Vagina (tissue), 2 donors: ENCODE measurements at regions not wholly inside any gene's neighbourhood (a gene's known extent, or its start where the extent isn't known, plus 50 kb on each side); places are given as distances from the start of the nearest gene placed in this dataset.

Source experiments
- DNase-seq, 2 donors: peaks; one replicate each; pipeline ENCODE4 v3.0.0-alpha.2; 2017; ENCODE audit errors: extremely low spot score in 2 of 2
- H3K27ac ChIP-seq: fragments of 200-600 bp; sonication (generic); one replicate; pipeline ENCODE4 v1.5.1; 2019
- H3K27me3 ChIP-seq: fragments of 200-600 bp; sonication (generic); one replicate; pipeline ENCODE4 v1.5.1; 2019
- H3K36me3 ChIP-seq, 2 donors: fragments of 200-600 bp; sonication (generic); one replicate each; pipeline ENCODE4 v1.5.1; 2017 to 2019
- H3K4me1 ChIP-seq: fragments of 200-600 bp; sonication (generic); one replicate; pipeline ENCODE4 v1.5.1; 2019
- H3K4me3 ChIP-seq, 2 donors: fragments of 200-600 bp; sonication (generic); 1 replicate in 1 of 2; 2 replicates in 1 of 2; pipeline ENCODE4 v1.5.1; 2016 to 2019
- H3K9me3 ChIP-seq: fragments of 200-600 bp; sonication (generic); one replicate; pipeline ENCODE4 v1.5.1; 2019
- CTCF ChIP-seq, 3 experiments: fragments of 450-650 bp in 2 of 3; fragments of 200-600 bp in 1 of 3; sonication (generic) in 1 of 3; IDR thresholded peaks; one replicate each; pipeline ENCODE4 v1.5.1; 2017 to 2019; ENCODE audit warnings: antibody characterized with exemption in 3 of 3, mild to moderate bottlenecking in 2 of 3, moderate library complexity in 2 of 3
- POLR2A ChIP-seq, 2 donors: fragments of 450-650 bp; IDR thresholded peaks; one replicate each; pipeline ENCODE4 v1.6.1; 2017; ENCODE audit warnings: antibody characterized with exemption in 2 of 2, mild to moderate bottlenecking in 2 of 2, moderate library complexity in 2 of 2
- POLR2AphosphoS5 ChIP-seq, 2 donors: sonication (generic); formaldehyde crosslinking; IDR thresholded peaks; one replicate each; pipeline ENCODE4 v1.9.0; 2017; ENCODE audit warnings: antibody characterized with exemption in 2 of 2, mild to moderate bottlenecking in 2 of 2, low read depth in 1 of 2; ENCODE audit not compliant: insufficient read depth in 1 of 2
- intact Hi-C: fragments of 100-400 bp; cut with DNase I; formaldehyde crosslinking; loops from one replicate; pipeline ENCODE4 v1.15.1; 2023

GRCh38 chr7:156400046-156400445 is 240.5 kb upstream of the RNF32 start:
- no peak overlapping the region for H3K4me3 ChIP-seq
- no peak for TF ChIP-seq POLR2A (IDR thresholded peaks at IDR 0.05)
- no peak for TF ChIP-seq CTCF (IDR thresholded peaks at IDR 0.05)
- TF ChIP-seq POLR2AphosphoS5 (IDR thresholded peaks at IDR 0.05; ENCODE audit: insufficient read depth in 1 of 2, low read depth in 1 of 2), result no peak
- no peak overlapping the region for H3K27ac ChIP-seq
- no peaks in the 10 kb centered on the region for H3K36me3 ChIP-seq
- no peaks in the 10 kb centered on the region for H3K9me3 ChIP-seq
- H3K27me3 ChIP-seq, result no peaks in the 10 kb centered on the region
- no peaks in the 10 kb centered on the region for H3K4me1 ChIP-seq
- intact Hi-C loops, result no loop called here
- no peak for DNase-seq

- H3K4me3 ChIP-seq, result no peak overlapping the region
- H3K27ac ChIP-seq, result no peak overlapping the region
- no peaks in the 10 kb centered on the region for H3K4me1 ChIP-seq
- no peaks in the 10 kb centered on the region for H3K27me3 ChIP-seq
- no peak for TF ChIP-seq POLR2A (IDR thresholded peaks at IDR 0.05)
- TF ChIP-seq POLR2AphosphoS5 (IDR thresholded peaks at IDR 0.05; ENCODE audit: insufficient read depth in 1 of 2, low read depth in 1 of 2), result no peak
- H3K36me3 ChIP-seq, result no peaks in the 10 kb centered on the region
- no peaks in the 10 kb centered on the region for H3K9me3 ChIP-seq
- no peak for DNase-seq
- intact Hi-C loops, result loop anchor here (5.0 kb wide), 1 partner anchor 855 kb away; no protein-coding TSS in a partner anchor
Observed at GRCh38 chr7:156397249-156397648, 243.3 kb upstream of the RNF32 start.

- H3K27ac ChIP-seq, result no peak overlapping the region
- no peaks in the 10 kb centered on the region for H3K4me1 ChIP-seq
- no peaks in the 10 kb centered on the region for H3K36me3 ChIP-seq
- intact Hi-C loops, result no loop called here
- H3K9me3 ChIP-seq, result no peaks in the 10 kb centered on the region
- no peak overlapping the region for H3K4me3 ChIP-seq
- no peaks in the 10 kb centered on the region for H3K27me3 ChIP-seq
- TF ChIP-seq CTCF (IDR thresholded peaks at IDR 0.05), result no peak
- TF ChIP-seq POLR2AphosphoS5 (IDR thresholded peaks at IDR 0.05; ENCODE audit: insufficient read depth in 1 of 2, low read depth in 1 of 2), result no peak
- TF ChIP-seq POLR2A (IDR thresholded peaks at IDR 0.05), result no peak
- DNase-seq, result no peak
Observed at GRCh38 chr7:156389116-156389692, 251.4 kb upstream of the RNF32 start.

GRCh38 chr7:156386097-156386496 is 254.5 kb upstream of the RNF32 start:
- Histone ChIP-seq H3K9me3 (no peaks in the 10 kb centered on the region), H3K27me3 (no peaks in the 10 kb centered on the region), H3K36me3 (no peaks in the 10 kb centered on the region), H3K4me3 (no peak overlapping the region), H3K27ac (no peak overlapping the region), H3K4me1 (no peaks in the 10 kb centered on the region)
- intact Hi-C loops, result no loop called here
- no peak for DNase-seq
- TF ChIP-seq CTCF (IDR thresholded peaks at IDR 0.05) (no peak), POLR2AphosphoS5 (IDR thresholded peaks at IDR 0.05; ENCODE audit: insufficient read depth in 1 of 2, low read depth in 1 of 2) (no peak), POLR2A (IDR thresholded peaks at IDR 0.05) (no peak)

GRCh38 chr7:156384706-156385105 is 255.9 kb upstream of the RNF32 start:
- intact Hi-C loops, result no loop called here
- Histone ChIP-seq H3K9me3 (no peaks in the 10 kb centered on the region), H3K27me3 (no peaks in the 10 kb centered on the region), H3K4me1 (no peaks in the 10 kb centered on the region), H3K36me3 (no peaks in the 10 kb centered on the region), H3K27ac (no peak overlapping the region), H3K4me3 (no peak overlapping the region)
- TF ChIP-seq CTCF (IDR thresholded peaks at IDR 0.05), result no peak
- DNase-seq, result no peak
